Vagina (tissue), 2 donors: ENCODE measurements at regions not wholly inside any gene's neighbourhood (a gene's known extent, or its start where the extent isn't known, plus 50 kb on each side); places are given as distances from the start of the nearest gene placed in this dataset.

Experiments used
- DNase-seq, 2 donors: peaks; one replicate each; pipeline ENCODE4 v3.0.0-alpha.2; 2017; ENCODE audit errors: extremely low spot score in 2 of 2
- H3K27ac ChIP-seq: fragments of 200-600 bp; sonication (generic); one replicate; pipeline ENCODE4 v1.5.1; 2019
- H3K27me3 ChIP-seq: fragments of 200-600 bp; sonication (generic); one replicate; pipeline ENCODE4 v1.5.1; 2019
- H3K36me3 ChIP-seq, 2 donors: fragments of 200-600 bp; sonication (generic); one replicate each; pipeline ENCODE4 v1.5.1; 2017 to 2019
- H3K4me1 ChIP-seq: fragments of 200-600 bp; sonication (generic); one replicate; pipeline ENCODE4 v1.5.1; 2019
- H3K4me3 ChIP-seq, 2 donors: fragments of 200-600 bp; sonication (generic); 1 replicate in 1 of 2; 2 replicates in 1 of 2; pipeline ENCODE4 v1.5.1; 2016 to 2019
- H3K9me3 ChIP-seq: fragments of 200-600 bp; sonication (generic); one replicate; pipeline ENCODE4 v1.5.1; 2019
- POLR2A ChIP-seq, 2 donors: fragments of 450-650 bp; IDR thresholded peaks; one replicate each; pipeline ENCODE4 v1.6.1; 2017; ENCODE audit warnings: antibody characterized with exemption in 2 of 2, mild to moderate bottlenecking in 2 of 2, moderate library complexity in 2 of 2
- POLR2AphosphoS5 ChIP-seq, 2 donors: sonication (generic); formaldehyde crosslinking; IDR thresholded peaks; one replicate each; pipeline ENCODE4 v1.9.0; 2017; ENCODE audit warnings: antibody characterized with exemption in 2 of 2, mild to moderate bottlenecking in 2 of 2, low read depth in 1 of 2; ENCODE audit not compliant: insufficient read depth in 1 of 2
- intact Hi-C: fragments of 100-400 bp; cut with DNase I; formaldehyde crosslinking; loops from one replicate; pipeline ENCODE4 v1.15.1; 2023
- TF ChIP-seq, protein P1 (sequence below), 3 experiments: fragments of 450-650 bp in 2 of 3; fragments of 200-600 bp in 1 of 3; sonication (generic) in 1 of 3; IDR thresholded peaks; one replicate each; pipeline ENCODE4 v1.5.1; 2017 to 2019; ENCODE audit warnings: antibody characterized with exemption in 3 of 3, mild to moderate bottlenecking in 2 of 3, moderate library complexity in 2 of 3

DNA sequence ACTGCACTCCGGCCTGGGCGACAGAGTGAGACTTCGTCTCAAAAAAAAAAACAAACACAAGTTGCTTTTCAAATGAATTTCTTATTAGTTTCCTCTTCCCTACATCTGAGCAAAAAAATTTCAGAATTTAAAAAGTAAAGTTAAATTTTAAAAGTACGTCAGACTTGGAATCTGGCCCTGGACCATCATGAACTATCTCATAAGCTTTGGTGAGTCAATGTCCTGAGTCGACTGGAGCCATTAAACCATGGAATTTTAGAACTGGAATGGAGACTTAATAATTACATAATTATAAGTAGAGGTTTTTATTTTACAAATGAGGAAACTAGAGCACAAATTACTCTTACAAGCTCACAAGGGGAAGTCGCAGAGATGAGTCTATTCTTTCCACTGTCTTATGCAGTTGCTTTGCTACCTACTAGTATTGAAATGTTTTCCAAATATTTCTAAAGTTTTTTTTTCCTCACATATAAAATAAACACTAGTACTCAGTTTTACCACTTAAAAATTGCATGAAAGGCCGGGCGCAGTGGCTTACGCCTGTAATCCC lies 98.0 kb upstream of the ZNF608 start:
- Histone ChIP-seq H3K4me1 (peaks cover 4% of the 10 kb centered on the region), H3K27me3 (no peaks in the 10 kb centered on the region), H3K4me3 (no peak overlapping the region), H3K36me3 (no peaks in the 10 kb centered on the region), H3K9me3 (no peaks in the 10 kb centered on the region), H3K27ac (no peak overlapping the region)
- no peak for TF ChIP-seq POLR2AphosphoS5 (IDR thresholded peaks at IDR 0.05; ENCODE audit: insufficient read depth in 1 of 2, low read depth in 1 of 2)
- TF ChIP-seq POLR2A (IDR thresholded peaks at IDR 0.05): no peak
- TF ChIP-seq, protein P1, sequence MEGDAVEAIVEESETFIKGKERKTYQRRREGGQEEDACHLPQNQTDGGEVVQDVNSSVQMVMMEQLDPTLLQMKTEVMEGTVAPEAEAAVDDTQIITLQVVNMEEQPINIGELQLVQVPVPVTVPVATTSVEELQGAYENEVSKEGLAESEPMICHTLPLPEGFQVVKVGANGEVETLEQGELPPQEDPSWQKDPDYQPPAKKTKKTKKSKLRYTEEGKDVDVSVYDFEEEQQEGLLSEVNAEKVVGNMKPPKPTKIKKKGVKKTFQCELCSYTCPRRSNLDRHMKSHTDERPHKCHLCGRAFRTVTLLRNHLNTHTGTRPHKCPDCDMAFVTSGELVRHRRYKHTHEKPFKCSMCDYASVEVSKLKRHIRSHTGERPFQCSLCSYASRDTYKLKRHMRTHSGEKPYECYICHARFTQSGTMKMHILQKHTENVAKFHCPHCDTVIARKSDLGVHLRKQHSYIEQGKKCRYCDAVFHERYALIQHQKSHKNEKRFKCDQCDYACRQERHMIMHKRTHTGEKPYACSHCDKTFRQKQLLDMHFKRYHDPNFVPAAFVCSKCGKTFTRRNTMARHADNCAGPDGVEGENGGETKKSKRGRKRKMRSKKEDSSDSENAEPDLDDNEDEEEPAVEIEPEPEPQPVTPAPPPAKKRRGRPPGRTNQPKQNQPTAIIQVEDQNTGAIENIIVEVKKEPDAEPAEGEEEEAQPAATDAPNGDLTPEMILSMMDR (IDR thresholded peaks at IDR 0.05): no peak
- intact Hi-C loops: no loop called here
- DNase-seq: no peak

DNA sequence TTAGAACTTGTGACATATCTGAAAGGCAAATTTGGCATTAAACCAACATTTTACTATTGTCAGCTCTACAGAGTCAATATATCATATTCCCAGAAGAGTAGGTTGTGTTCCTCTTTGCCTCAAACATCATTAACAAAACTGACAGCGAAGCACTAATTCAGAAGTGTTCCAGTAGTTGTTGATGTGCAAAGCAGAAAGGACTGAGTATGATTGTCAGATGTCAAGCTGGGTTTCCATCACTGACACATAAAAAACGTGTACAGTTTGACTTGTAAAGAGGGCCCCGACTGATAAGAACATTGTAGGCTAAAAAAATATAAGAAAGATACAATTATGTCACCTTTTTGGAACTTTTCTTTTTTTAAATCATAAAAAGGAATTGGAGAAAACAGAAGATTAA lies 101.5 kb upstream of the ZNF608 start:
- H3K9me3 ChIP-seq: no peaks in the 10 kb centered on the region
- no peaks in the 10 kb centered on the region for H3K4me1 ChIP-seq
- intact Hi-C loops: no loop called here
- no peak overlapping the region for H3K4me3 ChIP-seq
- no peaks in the 10 kb centered on the region for H3K36me3 ChIP-seq
- no peak overlapping the region for H3K27ac ChIP-seq
- H3K27me3 ChIP-seq: no peaks in the 10 kb centered on the region
- TF ChIP-seq, protein P1 (IDR thresholded peaks at IDR 0.05): no peak
- TF ChIP-seq POLR2A (IDR thresholded peaks at IDR 0.05): no peak
- no peak for TF ChIP-seq POLR2AphosphoS5 (IDR thresholded peaks at IDR 0.05; ENCODE audit: insufficient read depth in 1 of 2, low read depth in 1 of 2)
- no peak for DNase-seq

DNA sequence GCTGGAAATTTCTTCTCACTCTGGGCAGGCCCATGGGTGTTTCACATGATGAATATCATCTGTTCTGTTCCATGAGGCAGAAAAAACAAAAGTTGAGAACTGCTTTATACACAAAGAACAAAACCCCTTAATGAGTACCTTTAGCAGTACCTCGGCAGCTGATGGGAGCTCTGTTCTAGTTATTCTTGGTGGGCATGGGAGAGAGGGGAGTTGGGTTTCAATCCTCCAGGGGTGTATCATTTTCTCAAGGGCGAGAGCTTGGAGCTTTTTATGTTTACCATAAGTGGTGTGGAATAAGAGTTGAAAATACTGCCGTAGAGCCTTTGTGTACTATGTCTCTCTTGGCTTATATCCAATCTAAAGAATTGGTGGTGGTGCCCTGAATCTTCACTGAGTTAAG lies 103.3 kb upstream of the ZNF608 start:
- intact Hi-C loops: no loop called here
- no peaks in the 10 kb centered on the region for H3K27me3 ChIP-seq
- H3K9me3 ChIP-seq: no peaks in the 10 kb centered on the region
- TF ChIP-seq POLR2A (IDR thresholded peaks at IDR 0.05): no peak
- TF ChIP-seq POLR2AphosphoS5 (IDR thresholded peaks at IDR 0.05; ENCODE audit: insufficient read depth in 1 of 2, low read depth in 1 of 2): no peak
- TF ChIP-seq, protein P1 (IDR thresholded peaks at IDR 0.05): no peak
- no peak overlapping the region for H3K27ac ChIP-seq
- DNase-seq: no peak
- no peaks in the 10 kb centered on the region for H3K36me3 ChIP-seq
- no peaks in the 10 kb centered on the region for H3K4me1 ChIP-seq
- no peak overlapping the region for H3K4me3 ChIP-seq

DNA sequence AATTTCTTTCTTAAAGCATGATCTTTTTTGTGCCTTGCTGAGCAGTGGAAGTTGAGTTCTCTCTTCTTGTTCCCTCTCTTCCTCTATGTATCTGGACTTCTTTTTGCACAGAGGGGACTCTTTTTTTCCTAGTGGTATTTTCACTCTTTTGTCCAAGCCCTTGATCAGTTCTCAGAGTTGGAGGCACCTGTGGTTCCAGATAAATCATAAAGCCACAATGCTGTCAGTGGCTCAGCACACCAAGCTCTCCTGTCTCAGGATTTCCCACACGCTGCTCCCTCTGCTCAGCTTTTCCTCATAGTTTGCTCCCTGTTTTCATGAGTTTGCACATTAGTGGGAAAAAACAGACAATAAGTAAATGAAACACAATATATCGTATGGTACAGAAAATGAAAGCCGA lies 110.3 kb upstream of the ZNF608 start:
- Histone ChIP-seq H3K4me3 (no peak overlapping the region), H3K27me3 (no peaks in the 10 kb centered on the region), H3K9me3 (no peaks in the 10 kb centered on the region), H3K27ac (no peak overlapping the region), H3K36me3 (no peaks in the 10 kb centered on the region), H3K4me1 (peaks cover 13% of the 10 kb centered on the region)
- TF ChIP-seq POLR2AphosphoS5 (IDR thresholded peaks at IDR 0.05; ENCODE audit: insufficient read depth in 1 of 2, low read depth in 1 of 2): no peak
- no peak for TF ChIP-seq POLR2A (IDR thresholded peaks at IDR 0.05)
- TF ChIP-seq, protein P1 (IDR thresholded peaks at IDR 0.05): no peak
- intact Hi-C loops: no loop called here
- DNase-seq: no peak

DNA sequence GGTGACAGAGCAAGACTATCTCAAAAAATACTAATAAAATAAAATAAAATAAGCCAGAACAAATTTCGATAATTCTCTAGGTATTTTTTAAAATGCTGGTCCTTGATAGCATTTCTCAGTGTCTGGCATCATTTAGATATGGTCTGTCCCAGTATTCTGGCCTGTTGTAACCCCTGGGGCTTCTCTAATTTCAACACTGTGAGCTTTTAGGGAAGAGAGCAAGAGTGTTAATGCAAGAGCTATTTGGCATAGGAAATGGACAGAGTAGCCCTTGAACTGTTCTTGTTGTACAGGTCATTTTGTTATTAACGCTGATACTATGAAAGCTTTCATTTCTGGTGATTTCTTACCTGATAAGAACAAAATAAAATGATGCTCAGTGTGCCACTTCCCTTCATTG lies 112.2 kb upstream of the ZNF608 start:
- no peak overlapping the region for H3K27ac ChIP-seq
- H3K36me3 ChIP-seq: no peaks in the 10 kb centered on the region
- H3K4me1 ChIP-seq: peaks cover 13% of the 10 kb centered on the region
- no peak for DNase-seq
- intact Hi-C loops: no loop called here
- no peaks in the 10 kb centered on the region for H3K9me3 ChIP-seq
- no peak overlapping the region for H3K4me3 ChIP-seq
- no peaks in the 10 kb centered on the region for H3K27me3 ChIP-seq
- TF ChIP-seq POLR2A (IDR thresholded peaks at IDR 0.05) (no peak), POLR2AphosphoS5 (IDR thresholded peaks at IDR 0.05; ENCODE audit: insufficient read depth in 1 of 2, low read depth in 1 of 2) (no peak)
- TF ChIP-seq, protein P1 (IDR thresholded peaks at IDR 0.05): no peak
